H1 (cell line): ENCODE measurements at regions not wholly inside any gene's neighbourhood (a gene's known extent, or its start where the extent isn't known, plus 50 kb on each side); places are given as distances from the start of the nearest gene placed in this dataset.

Experiments used
- CTCF ChIA-PET: fragments of 300-600 bp; sonication (Branson Sonifier 250); formaldehyde crosslinking; loops from one replicate; lab custom pipeline; 2021; ENCODE audit not compliant: partially characterized antibody; lab: Charles Lee
- POLR2A ChIA-PET: fragments of 300-600 bp; sonication (Branson Sonifier 250); formaldehyde crosslinking; loops from one replicate; lab custom pipeline; 2021; ENCODE audit warnings: inconsistent platforms; ENCODE audit not compliant: partially characterized antibody; lab: Charles Lee
- DNase-seq, 2 experiments: peaks; one replicate each; pipeline versions ENCODE4 v3.0.0 to v3.0.0-alpha.2; 2010 to 2022; ENCODE audit warnings: low spot score in 2 of 2, low read depth in 1 of 2, mixed read lengths in 1 of 2
- FAIRE-seq: peaks from 2 replicates; lab custom pipeline; 2011; peaks lifted over from hg19 to GRCh38; lab: Jason Lieb, UNC
- H2AFZ ChIP-seq: 2 replicates; pipeline ENCODE4 v1.8.1; 2012; ENCODE audit warnings: low read length, inconsistent platforms
- H2AK5ac ChIP-seq: 2 replicates; pipeline ENCODE4 v1.6.1; 2013; ENCODE audit warnings: low read depth, low read length
- H2BK120ac ChIP-seq: replicated peaks from 2 replicates; pipeline ENCODE3; 2013; ENCODE audit warnings: low read depth, low read length, inconsistent platforms
- H2BK12ac ChIP-seq: 2 replicates; pipeline ENCODE4 v1.6.1; 2013; ENCODE audit warnings: low read depth, low read length
- H2BK15ac ChIP-seq: 2 replicates; pipeline ENCODE4 v1.6.1; 2013; ENCODE audit warnings: low read length
- H2BK20ac ChIP-seq: 2 replicates; pipeline ENCODE4 v1.6.1; 2013; ENCODE audit warnings: low read length
- H2BK5ac ChIP-seq: 2 replicates; pipeline ENCODE4 v1.6.1; 2013; ENCODE audit warnings: low read depth, low read length
- H3K14ac ChIP-seq: 2 replicates; pipeline ENCODE4 v1.6.1; 2013; ENCODE audit warnings: inconsistent platforms; ENCODE audit not compliant: insufficient read length
- H3K18ac ChIP-seq: 2 replicates; pipeline ENCODE4 v1.6.1; 2013; ENCODE audit warnings: low read length; ENCODE audit errors: extremely low read depth
- H3K23ac ChIP-seq: 2 replicates; pipeline ENCODE4 v1.6.1; 2013; ENCODE audit warnings: inconsistent platforms; ENCODE audit not compliant: insufficient read length
- H3K23me2 ChIP-seq: 2 replicates; pipeline ENCODE4 v1.6.1; 2013; ENCODE audit warnings: low read depth, low read length
- H3K27ac ChIP-seq: 2 replicates; pipeline ENCODE4 v1.6.1; 2011; ENCODE audit warnings: low read depth, low read length, inconsistent platforms
- H3K27me3 ChIP-seq, 4 experiments: replicated peaks in 1 of 4; 1 replicate in 1 of 4; 2 replicates in 3 of 4; pipeline versions ENCODE4 v1.6.1 to v1.8.1; 2011 to 2013; ENCODE audit warnings: low read length in 3 of 4, mild to moderate bottlenecking in 3 of 4, inconsistent platforms in 2 of 4, mixed read lengths in 2 of 4, moderate library complexity in 1 of 4; ENCODE audit not compliant: control insufficient read depth in 3 of 4, insufficient read depth in 3 of 4; ENCODE audit errors: extremely low read depth in 1 of 4
- H3K36me3 ChIP-seq, 4 experiments: 2 replicates each; pipeline versions ENCODE4 v1.6.1 to v1.8.1; 2011 to 2013; ENCODE audit warnings: mild to moderate bottlenecking in 4 of 4, low read length in 3 of 4, moderate library complexity in 2 of 4, control low read depth in 1 of 4, inconsistent platforms in 1 of 4; ENCODE audit not compliant: insufficient read depth in 4 of 4, control insufficient read depth in 2 of 4
- H3K4ac ChIP-seq: replicated peaks from 2 replicates; pipeline ENCODE3; 2013; ENCODE audit warnings: low read length, low read depth, mixed read lengths, inconsistent platforms; ENCODE audit not compliant: insufficient read length
- H3K4me1 ChIP-seq, 4 experiments: replicated peaks in 1 of 4; 1 replicate in 1 of 4; 2 replicates in 3 of 4; pipeline versions ENCODE4 v1.6.1 to v1.8.1; 2011 to 2013; ENCODE audit warnings: low read length in 3 of 4, inconsistent platforms in 2 of 4, mixed read lengths in 1 of 4; ENCODE audit not compliant: insufficient read depth in 4 of 4, control insufficient read depth in 3 of 4
- H3K4me2 ChIP-seq, 2 experiments: 2 replicates each; pipeline versions ENCODE4 v1.6.1 to v1.8.1; 2011 to 2013; ENCODE audit warnings: low read depth in 2 of 2, low read length in 2 of 2, control low read depth in 1 of 2, inconsistent platforms in 1 of 2, mild to moderate bottlenecking in 1 of 2; ENCODE audit not compliant: insufficient read depth in 1 of 2
- H3K4me3 ChIP-seq, 4 experiments: fragments of 200-600, 300-600 bp in 1 of 4; sonication (generic), shearing (Covaris generic), sonication (Bioruptor Twin) in 1 of 4; 2 replicates each; pipeline versions ENCODE4 v1.5.1 to v1.8.1; 2011 to 2016; ENCODE audit warnings: low read length in 4 of 4, low read depth in 3 of 4, control low read depth in 2 of 4, inconsistent platforms in 2 of 4, mild to moderate bottlenecking in 2 of 4, mixed read lengths in 1 of 4, moderate library complexity in 1 of 4; ENCODE audit not compliant: insufficient read depth in 2 of 4; ENCODE audit errors: extremely low read depth in 1 of 4
- H3K56ac ChIP-seq: replicated peaks from 2 replicates; pipeline ENCODE3; 2013; ENCODE audit warnings: low read depth, mild to moderate bottlenecking, mixed read lengths, low read length, inconsistent platforms; ENCODE audit not compliant: insufficient read length
- H3K79me1 ChIP-seq: 2 replicates; pipeline ENCODE4 v1.6.1; 2013; ENCODE audit warnings: low read depth, low read length, control low read depth
- H3K79me2 ChIP-seq, 2 experiments: 2 replicates each; pipeline versions ENCODE4 v1.6.1 to v1.8.1; 2012 to 2013; ENCODE audit warnings: low read length in 2 of 2, mild to moderate bottlenecking in 2 of 2, inconsistent platforms in 1 of 2; ENCODE audit not compliant: insufficient read depth in 2 of 2, control insufficient read depth in 1 of 2
- H3K9ac ChIP-seq, 4 experiments: replicated peaks in 1 of 4; 1 replicate in 1 of 4; 2 replicates in 3 of 4; pipeline versions ENCODE4 v1.6.1 to v1.8.1; 2011 to 2013; ENCODE audit warnings: low read depth in 3 of 4, low read length in 3 of 4, control low read depth in 2 of 4, mild to moderate bottlenecking in 2 of 4, moderate library complexity in 2 of 4, inconsistent platforms in 1 of 4; ENCODE audit errors: extremely low read depth in 1 of 4
- H3K9me3 ChIP-seq, 2 experiments: 2 replicates each; pipeline versions ENCODE4 v1.6.1 to v1.8.1; 2012 to 2013; ENCODE audit warnings: mild to moderate bottlenecking in 2 of 2, moderate library complexity in 2 of 2, control low read depth in 1 of 2, inconsistent platforms in 1 of 2, low read depth in 1 of 2, low read length in 1 of 2, mixed read lengths in 1 of 2; ENCODE audit not compliant: insufficient read depth in 2 of 2
- H4K20me1 ChIP-seq, 2 experiments: replicated peaks in 1 of 2; 2 replicates each; pipeline versions ENCODE3 to v1.8.1; 2011 to 2013; ENCODE audit warnings: inconsistent platforms in 2 of 2, low read length in 2 of 2, mild to moderate bottlenecking in 1 of 2; ENCODE audit not compliant: insufficient read depth in 2 of 2, control insufficient read depth in 1 of 2
- H4K5ac ChIP-seq: 2 replicates; pipeline ENCODE4 v1.6.1; 2013; ENCODE audit warnings: low read length, low read depth, mixed read lengths, inconsistent platforms; ENCODE audit not compliant: insufficient read length
- H4K8ac ChIP-seq: 2 replicates; pipeline ENCODE4 v1.8.0; 2013; ENCODE audit warnings: mild to moderate bottlenecking, moderate library complexity, low read length, inconsistent platforms; ENCODE audit not compliant: insufficient read depth; ENCODE audit errors: extremely low read depth
- H4K91ac ChIP-seq: replicated peaks from 2 replicates; pipeline ENCODE3; 2013; ENCODE audit warnings: low read length, mixed read lengths, inconsistent platforms; ENCODE audit not compliant: insufficient read length
- BRCA1 ChIP-seq: IDR thresholded peaks from 2 replicates; pipeline ENCODE4 v1.6.1; 2012; ENCODE audit warnings: low read depth, low read length, improper control_type of control experiment
- CBX5 ChIP-seq: fragments of 300-800, 300-1000 bp; sonication (generic); IDR thresholded peaks from 2 replicates; pipeline ENCODE4 v1.7.1; 2016; ENCODE audit warnings: antibody characterized with exemption, low read length, low read depth
- CTBP2 ChIP-seq: IDR thresholded peaks from 2 replicates; pipeline ENCODE4 v1.7.0; 2011; ENCODE audit warnings: borderline replicate concordance, mild to moderate bottlenecking, moderate library complexity, mixed read lengths, low read length; ENCODE audit not compliant: insufficient read depth, insufficient read length
- MAFK ChIP-seq: IDR thresholded peaks from 2 replicates; pipeline ENCODE4 v1.6.1; 2012; ENCODE audit warnings: low read depth, mild to moderate bottlenecking, improper control_type of control experiment, low read length
- SP1 ChIP-seq: IDR thresholded peaks from 2 replicates; pipeline ENCODE4 v1.6.1; 2011; ENCODE audit warnings: low read depth, low read length
- SRF ChIP-seq: IDR thresholded peaks from 2 replicates; pipeline ENCODE4 v1.6.1; 2011; ENCODE audit warnings: mild to moderate bottlenecking, low read depth, low read length, moderate library complexity
- TEAD4 ChIP-seq: IDR thresholded peaks from 2 replicates; pipeline ENCODE4 v1.6.1; 2012; ENCODE audit warnings: low read depth, low read length, inconsistent platforms, mixed read lengths
- YY1 ChIP-seq: IDR thresholded peaks from 2 replicates; pipeline ENCODE4 v1.6.1; 2011; ENCODE audit warnings: low read depth, mild to moderate bottlenecking, low read length
- WGBS, 2 experiments: shearing (Covaris generic) in 1 of 2; methylation state at CpG; one replicate each; pipeline versions ENCODE4 v1.1.6 to v1.1.7; 2013 to 2015; ENCODE audit warnings: low lambda C conversion rate in 2 of 2, mixed read lengths in 2 of 2, inconsistent platforms in 1 of 2, low coverage in 1 of 2, missing lambda C conversion rate in 1 of 2; ENCODE audit not compliant: insufficient replicate concordance in 2 of 2, insufficient coverage in 1 of 2, insufficient read length in 1 of 2; ENCODE audit errors: extremely low coverage in 1 of 2, missing lambda C conversion rate in 1 of 2; 5-methylcytosine and 5-hydroxymethylcytosine counted together
- TF ChIP-seq, protein P1 (sequence below): IDR thresholded peaks from 2 replicates; pipeline ENCODE4 v1.6.1; 2011; ENCODE audit warnings: low read length, improper control_type of control experiment

DNA sequence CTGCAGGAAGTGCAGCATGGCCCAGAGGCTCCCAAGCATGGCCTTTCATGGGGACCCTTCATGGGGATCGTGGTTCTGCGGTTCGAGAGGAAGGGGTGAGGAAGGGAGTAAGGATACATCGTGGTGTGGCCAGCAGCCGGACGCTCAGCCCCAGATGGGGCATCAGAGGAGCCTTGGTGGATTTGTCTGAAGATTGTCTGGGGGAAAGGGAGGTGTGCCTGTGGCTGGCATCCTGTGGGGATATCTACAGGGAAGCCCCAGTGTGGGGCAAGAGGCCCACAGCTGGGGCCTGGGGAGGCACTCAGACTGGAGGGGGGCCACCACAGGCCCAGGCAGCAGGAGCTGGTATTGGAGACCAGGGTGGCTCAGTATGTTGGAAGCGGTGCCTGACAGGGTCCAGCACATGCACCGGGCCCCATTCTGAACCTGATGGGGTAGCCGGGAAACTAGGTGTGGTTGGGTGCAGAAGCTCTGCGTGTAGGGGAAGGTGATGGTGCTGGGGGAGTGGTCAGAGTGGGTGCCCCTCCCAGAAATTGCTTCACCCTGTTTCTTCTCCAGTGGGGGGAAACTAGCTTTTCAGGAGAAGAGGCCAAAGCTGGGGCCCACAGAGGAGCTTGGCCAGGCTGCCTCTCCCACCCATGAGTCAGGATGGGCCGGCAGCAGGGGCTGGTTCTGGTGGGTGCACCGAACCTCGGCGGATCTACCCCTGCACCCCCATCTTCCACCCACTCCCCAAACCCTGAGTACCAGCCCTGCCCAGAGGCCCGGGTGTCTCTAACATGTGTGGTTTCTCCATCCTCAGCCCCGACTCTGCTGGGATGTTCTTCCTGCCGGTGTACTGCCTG, 274.4 kb upstream of the HDAC4 start:
- H3K27ac ChIP-seq = no peak overlapping the region
- H3K36me3 ChIP-seq = no peaks in the 10 kb centered on the region
- H4K20me1 ChIP-seq = no peaks in the 10 kb centered on the region
- no peak for DNase-seq
- H3K14ac ChIP-seq = no peak overlapping the region
- H4K8ac ChIP-seq = no peak overlapping the region
- H2BK12ac ChIP-seq = no peak overlapping the region
- no peak overlapping the region for H2BK15ac ChIP-seq
- H4K5ac ChIP-seq = no peak overlapping the region
- H3K23ac ChIP-seq = no peak overlapping the region
- H4K91ac ChIP-seq = no peak overlapping the region
- CTCF ChIA-PET = no interaction called here
- H3K4me2 ChIP-seq = no peak overlapping the region
- no peak overlapping the region for H3K56ac ChIP-seq
- no peaks in the 10 kb centered on the region for H3K79me1 ChIP-seq
- no peak overlapping the region for H3K9ac ChIP-seq
- H2BK120ac ChIP-seq = no peak overlapping the region
- H3K4me3 ChIP-seq = no peak overlapping the region
- H3K79me2 ChIP-seq = no peaks in the 10 kb centered on the region
- H3K23me2 ChIP-seq = no peaks in the 10 kb centered on the region
- no peak overlapping the region for H2AK5ac ChIP-seq
- POLR2A ChIA-PET = no interaction called here
- H3K4ac ChIP-seq = no peak overlapping the region
- 88% methylated on average over 14 of the region's 17 CpGs; no CpG with 5 or more reads in 1 of the 2 experiments for WGBS, 2 experiments
- no peak overlapping the region for H2BK20ac ChIP-seq
- no peaks in the 10 kb centered on the region for H3K27me3 ChIP-seq
- H3K9me3 ChIP-seq = no peaks in the 10 kb centered on the region
- FAIRE-seq = no peak
- TF ChIP-seq YY1 (no peak), CTBP2 (no peak), SP1 (no peak), MAFK (no peak), SRF (no peak), TEAD4 (no peak), CBX5 (no peak), BRCA1 (no peak)
- TF ChIP-seq, protein P1, sequence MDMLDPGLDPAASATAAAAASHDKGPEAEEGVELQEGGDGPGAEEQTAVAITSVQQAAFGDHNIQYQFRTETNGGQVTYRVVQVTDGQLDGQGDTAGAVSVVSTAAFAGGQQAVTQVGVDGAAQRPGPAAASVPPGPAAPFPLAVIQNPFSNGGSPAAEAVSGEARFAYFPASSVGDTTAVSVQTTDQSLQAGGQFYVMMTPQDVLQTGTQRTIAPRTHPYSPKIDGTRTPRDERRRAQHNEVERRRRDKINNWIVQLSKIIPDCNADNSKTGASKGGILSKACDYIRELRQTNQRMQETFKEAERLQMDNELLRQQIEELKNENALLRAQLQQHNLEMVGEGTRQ = no peak
- TF ChIP-seq, all 59 proteins: peak for 0
- Histone ChIP-seq H2AFZ (no peak overlapping the region), H3K4me1 (no peaks in the 10 kb centered on the region), H2BK5ac (no peak overlapping the region), H3K18ac (no peak overlapping the region)
